HK-2 (cell line): ENCODE measurements at regions not wholly inside any gene's neighbourhood (a gene's known extent, or its start where the extent isn't known, plus 50 kb on each side); places are given as distances from the start of the nearest gene placed in this dataset.

Experiments
- DNase-seq: peaks from one replicate; pipeline ENCODE4 v3.0.0-alpha.2; 2018; ENCODE audit not compliant: unreplicated experiment

DNA sequence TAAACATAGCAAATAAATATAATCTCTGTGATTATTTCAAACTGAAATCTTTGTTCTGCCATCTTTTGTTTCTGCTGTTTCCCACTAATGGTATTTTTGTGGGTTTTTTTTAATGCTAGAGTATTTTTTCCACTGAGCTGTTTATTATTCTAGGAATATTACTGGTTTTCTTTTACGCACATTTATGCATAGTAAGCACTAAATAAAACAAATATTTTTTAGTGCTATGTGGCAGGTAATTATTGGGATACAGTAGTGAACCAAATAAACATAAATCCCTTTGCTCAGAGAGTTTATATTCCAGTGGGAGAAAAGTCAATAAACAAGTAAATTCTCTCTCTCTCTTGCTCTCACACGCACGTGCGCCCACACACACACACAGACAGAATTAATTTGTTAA lies 397.4 kb downstream of the PRDM5 start:
- DNase-seq = no peak

DNA sequence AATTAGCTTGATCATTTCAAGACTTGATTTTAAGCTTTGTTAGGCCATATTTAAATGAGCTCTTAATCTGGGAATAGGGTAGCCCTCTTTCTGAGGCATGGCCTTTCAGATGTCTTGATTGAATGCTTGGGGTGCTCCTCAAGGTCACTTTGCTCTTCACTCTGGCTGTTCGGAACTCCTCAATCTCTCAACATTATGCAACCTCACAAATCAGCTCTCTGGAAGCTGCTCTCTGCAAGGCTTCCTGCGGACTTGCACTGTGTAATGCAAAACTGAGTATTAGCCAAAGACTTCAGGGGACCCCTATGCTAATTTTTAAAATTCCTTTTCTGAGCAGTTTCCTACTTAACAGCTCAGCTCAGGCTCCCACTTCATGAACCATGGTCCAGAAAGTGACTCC lies 398.3 kb downstream of the PRDM5 start:
- DNase-seq = no peak

DNA sequence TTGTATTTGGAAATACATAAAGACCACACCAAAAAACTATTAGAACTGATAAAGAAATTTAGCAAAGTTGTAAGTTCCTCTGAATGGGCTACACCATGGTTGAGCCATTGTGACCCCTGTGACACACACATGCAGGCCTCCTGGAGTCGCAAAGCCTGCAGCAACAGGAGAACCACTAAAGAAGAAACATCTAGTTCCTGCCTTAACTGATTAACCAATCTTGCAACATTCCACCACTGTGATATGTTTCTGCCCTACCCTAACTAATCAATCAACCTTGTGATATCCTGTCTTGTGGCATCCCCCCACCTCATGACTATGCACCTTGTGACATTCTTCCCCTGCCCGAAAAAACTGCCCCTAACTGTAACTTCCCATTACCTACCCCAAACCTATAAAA lies 401.8 kb downstream of the PRDM5 start:
- DNase-seq = no peak

DNA sequence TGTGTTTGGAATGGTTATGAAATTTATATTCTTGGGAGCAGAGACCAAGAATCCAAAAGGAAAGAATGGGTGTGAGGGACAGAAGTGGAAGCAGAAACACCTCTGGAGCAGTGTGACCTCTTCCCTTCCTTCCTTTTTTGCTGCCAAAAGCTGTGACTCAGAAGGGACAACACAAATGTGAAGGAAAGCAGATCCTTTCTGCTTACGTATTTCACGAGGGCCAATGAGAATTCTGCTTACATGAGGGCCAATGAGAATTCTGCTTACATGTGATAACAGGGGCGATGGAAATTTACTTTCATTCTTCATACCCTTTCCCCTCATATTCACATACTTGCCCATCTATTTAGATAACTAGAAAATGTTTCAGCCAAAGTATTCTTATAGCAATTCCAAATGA lies 404.6 kb downstream of the PRDM5 start:
- DNase-seq = peak; percentile 47

DNA sequence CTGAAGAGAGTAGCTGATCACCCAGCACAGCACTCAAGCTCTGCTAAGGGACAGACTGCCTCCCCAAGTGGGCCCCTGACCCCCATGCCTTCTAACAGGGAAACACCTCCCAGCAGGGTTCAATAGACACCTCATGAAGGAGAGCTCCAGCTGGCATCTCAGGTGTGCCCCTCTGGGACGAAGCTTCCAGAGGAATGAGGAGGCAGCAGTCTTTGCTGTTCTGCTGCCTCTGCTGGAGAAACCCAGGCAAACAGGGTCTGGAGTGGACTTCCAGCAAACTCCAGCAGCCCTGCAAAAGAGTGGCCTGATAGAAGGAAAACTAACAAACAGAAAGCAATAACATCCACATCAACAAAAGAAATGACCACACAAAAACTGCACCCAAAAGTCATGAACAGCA lies 412.8 kb downstream of the PRDM5 start:
- no peak for DNase-seq

DNA sequence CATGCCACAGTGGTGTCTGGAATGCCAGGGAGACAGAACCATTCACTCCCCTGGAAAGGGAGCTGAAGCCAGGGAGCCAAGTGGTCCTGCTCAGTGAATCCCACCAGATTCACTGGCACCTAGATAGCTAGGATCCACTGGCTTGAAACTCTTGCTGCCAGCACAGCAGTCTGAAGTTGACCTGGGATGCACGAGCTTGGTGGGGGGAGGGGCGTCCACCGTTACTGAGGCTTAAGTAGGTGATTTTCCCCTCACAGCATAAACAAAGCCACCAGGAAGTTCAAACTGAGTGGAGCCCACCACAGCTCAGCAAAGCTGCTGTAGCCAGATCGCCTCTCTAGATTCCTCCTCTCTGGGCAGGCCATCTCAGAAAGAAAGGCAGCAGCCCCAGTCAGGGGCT lies 413.3 kb downstream of the PRDM5 start:
- no peak for DNase-seq

DNA sequence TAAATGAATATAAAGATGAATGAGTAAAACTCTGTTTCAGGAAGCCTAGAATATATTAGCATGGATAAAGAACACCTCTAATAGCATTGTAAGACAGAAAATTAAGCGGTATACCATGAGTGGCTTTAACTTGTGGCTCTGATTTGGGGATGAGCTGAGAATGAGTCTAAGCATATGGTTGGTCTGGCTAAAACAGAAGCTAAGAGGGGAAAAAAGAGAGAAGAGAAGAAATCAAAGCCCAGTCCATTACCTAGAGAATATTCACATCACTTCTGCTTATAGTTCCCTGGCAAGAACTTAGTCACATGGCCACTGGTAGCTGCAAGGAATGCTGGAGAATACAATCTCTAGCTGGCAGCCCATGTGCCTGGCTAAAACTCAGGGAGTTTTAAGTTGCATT lies 414.5 kb downstream of the PRDM5 start:
- no peak for DNase-seq

DNA sequence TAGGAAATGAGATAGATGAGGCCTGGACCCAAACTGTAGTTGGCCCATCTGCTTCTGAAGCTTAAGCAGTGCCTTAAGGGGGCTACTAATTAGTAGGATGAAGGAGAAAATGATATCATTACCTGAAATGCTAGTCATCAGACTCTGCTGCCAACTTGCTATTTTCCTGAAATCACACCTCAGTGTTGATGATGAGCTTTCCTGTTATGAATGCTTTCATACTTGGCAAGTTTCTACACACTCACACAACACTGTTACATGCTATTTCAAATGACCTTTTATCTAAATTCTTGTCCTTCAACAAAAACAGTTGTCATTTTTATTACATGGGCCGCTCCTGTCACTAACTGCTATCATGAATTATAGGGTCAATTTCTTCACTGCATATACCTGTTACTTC lies 416.0 kb downstream of the PRDM5 start:
- DNase-seq = no peak

DNA sequence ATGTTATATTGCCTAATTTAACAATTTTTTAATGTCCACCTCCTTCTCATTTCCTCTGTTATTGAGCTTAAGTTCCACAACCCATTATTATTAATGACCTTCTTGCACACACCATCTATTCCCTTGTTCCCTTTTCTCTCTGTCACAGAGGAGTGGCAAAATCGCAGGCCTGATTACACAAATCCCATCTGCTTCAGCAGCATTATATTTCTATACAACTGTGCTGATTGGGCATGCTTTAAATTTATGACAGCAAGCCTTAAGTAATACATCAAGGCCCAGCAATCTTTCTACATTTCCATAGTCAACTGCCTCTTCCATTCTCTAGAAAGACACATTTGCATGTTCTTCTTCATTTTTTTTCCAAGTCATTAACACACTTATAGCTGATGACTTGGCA lies 423.8 kb downstream of the PRDM5 start:
- DNase-seq = no peak

DNA sequence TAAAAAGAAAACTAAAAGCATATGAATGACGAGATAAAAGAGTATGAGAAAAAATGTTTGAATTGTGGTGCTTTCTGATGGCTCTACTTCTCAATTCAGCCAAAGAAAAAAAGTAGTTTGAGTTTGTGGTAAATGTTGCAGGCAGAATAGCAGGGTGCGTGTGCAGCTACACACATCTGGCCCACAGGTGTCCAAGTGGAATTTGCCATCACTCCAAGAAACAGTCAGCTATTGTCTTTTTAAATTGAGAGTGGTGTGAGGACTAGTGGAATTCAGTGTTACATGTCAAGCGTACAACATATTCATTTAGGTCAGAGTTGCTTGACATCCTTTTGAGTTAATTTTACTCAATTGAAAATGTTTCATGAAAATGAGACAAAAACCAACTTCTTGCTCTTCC lies 424.8 kb upstream of the MAD2L1 start:
- no peak for DNase-seq

DNA sequence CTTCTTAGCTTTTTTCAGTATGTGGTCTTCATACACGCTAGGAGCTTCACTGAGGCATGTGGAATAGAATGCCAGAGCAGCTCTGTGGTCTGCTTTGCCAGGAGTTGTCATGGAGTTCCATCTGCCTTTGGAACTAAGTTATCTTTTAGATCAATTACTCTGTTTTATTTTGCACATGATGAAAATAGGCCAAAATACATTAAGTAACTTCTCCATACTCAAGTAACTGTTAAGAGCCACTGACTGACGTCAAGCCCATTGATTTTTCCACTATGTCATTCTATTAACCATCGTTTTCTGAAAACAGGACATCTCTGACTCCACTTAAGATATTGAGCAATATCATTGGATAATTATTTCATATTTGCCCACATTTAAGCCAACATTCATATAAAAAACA lies 415.1 kb upstream of the MAD2L1 start:
- no peak for DNase-seq

DNA sequence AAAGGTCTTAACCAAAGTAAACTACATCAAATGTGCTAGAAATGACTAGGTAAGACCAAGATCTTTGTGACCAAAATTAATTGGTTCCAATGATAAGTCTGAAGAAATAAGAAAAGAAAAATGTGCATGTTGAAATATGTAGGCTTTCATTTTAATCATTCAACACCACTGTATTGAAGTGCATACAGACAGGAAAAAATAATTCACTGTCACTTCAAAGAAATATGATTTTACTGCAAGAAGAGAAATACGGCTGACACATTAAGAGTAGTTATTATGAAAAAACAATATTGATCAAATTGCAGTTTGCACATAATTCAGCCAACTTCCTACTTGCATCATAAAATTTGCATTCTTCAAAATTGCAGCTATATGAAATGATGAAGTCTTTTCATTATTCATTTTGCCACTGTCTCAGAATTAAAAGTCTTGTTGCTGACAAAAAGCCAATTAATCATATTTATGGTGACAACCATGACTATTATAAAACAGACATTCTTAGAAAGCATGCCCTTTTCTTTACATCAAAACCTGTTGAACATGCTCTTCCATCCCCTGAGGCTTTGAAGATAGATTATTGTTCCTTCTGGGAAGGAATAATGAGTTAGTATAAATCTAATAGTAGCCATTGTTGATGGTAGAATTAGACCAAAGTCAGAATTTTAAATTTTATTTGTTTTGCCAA lies 405.9 kb upstream of the MAD2L1 start:
- no peak for DNase-seq

DNA sequence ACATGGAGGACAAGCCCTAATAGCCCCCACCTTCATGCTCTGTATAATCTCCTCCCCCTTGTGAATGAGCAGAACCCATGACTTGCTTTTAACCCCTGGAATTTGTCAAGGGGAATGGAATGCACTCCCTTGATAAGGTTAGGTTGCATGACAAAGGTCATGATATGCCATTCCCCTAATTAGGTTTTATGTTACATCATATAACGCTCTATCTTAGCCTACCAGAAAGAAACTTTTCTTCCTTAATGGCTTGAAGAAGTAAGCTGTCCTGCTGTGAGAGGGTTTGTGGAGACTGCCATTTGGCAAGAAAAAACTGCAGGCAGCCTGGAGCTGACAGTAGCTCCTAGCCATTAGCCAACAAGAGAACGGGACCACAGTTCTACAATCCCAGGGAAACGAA lies 399.8 kb upstream of the MAD2L1 start:
- no peak for DNase-seq

DNA sequence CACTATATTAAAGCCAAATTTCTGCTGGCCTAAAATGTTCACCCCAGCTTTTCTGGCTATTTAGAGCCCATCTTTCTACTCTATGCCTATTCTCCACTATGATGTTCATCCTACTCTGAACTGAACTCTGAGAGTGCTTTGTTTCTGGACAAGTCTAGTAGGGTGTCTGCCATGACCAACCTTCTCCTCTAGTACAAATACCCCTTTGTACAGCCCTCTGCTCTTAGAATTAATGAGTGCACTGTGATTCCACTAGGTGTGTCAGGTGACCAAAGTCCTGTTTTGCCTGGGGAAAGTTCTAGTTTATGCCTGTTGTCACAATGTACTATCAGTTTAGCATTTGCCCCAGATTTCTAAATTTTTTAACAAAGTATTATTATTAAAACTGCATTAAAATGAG lies 388.1 kb upstream of the MAD2L1 start:
- no peak for DNase-seq

DNA sequence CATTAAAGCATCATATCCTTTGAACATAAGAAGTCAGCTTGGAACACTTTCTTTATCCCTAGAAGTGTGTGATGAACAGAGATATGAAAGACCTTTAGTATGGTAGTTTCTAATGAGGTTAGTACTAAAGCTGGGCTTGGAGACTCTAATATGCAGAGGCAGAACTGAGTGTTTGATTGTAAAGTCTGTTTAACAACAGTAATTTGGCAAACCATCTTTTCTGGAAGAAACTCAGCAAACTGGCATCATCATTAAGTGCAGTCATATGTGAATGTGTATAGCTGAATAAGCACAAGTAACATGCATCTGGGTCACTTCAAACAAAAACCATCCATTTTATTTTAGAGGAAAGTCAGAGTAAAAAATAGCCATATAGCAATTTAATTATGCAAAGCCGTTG lies 385.9 kb upstream of the MAD2L1 start:
- DNase-seq = no peak

DNA sequence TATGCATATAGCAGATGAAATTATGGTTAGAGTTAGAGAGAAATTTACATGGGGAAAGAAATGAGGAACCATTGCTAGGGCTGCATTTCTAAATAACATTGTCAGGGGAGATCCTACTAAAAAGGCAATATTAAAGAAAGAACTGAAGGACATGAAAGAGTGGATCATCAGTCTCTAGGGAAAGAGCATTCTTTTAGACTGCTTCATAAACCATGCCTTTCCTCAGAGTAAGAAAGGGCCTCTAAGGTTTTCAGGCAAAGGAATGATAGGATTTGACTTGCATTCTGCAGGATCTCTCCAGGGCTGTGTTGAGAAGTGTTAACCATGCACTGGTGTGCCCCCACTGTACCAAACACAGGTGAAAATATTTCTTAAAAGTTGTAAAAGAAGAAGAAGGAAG lies 385.4 kb upstream of the MAD2L1 start:
- no peak for DNase-seq

DNA sequence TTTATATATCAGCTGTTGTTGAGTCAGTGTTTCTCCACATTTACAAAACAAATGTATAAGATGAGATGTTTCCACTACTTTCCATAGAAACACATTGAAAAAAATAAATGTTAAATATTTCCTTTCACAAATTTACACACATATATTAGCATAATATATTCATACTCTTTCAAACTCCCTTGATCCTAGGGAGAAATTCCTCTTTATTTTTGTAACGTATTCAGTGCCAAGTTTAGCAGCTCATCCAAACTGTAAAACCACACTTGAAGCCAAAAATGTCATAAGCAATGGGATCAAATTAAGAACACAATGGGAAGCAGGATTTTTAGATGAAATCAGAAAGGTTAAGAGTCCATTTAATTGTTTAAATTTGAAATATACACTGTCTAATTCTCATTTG lies 381.1 kb upstream of the MAD2L1 start:
- no peak for DNase-seq

DNA sequence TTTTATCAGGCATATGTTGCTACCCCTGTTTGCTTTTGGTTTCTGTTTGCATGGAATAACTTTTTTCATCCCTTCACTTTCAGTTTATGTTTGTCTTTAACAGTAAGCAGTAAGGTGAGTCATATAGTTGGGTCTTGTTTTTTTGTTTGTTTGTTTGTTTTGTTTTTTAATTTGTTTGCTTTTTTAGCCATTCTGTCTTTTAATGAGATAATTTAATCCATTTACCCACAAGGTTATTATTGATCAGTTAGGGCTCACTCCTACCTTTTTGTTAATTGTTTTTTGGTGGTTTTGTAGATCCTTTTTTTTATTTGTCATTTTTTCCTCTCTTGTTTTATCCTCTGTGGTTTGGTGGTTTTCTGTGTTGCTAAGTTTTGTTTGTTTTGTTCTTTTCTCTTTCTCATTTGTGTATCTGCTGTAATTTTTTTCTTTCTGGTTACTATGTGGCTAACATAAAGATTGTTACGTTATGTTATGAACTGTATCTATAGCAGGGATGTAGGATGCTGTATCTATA lies 379.5 kb upstream of the MAD2L1 start:
- DNase-seq = no peak

DNA sequence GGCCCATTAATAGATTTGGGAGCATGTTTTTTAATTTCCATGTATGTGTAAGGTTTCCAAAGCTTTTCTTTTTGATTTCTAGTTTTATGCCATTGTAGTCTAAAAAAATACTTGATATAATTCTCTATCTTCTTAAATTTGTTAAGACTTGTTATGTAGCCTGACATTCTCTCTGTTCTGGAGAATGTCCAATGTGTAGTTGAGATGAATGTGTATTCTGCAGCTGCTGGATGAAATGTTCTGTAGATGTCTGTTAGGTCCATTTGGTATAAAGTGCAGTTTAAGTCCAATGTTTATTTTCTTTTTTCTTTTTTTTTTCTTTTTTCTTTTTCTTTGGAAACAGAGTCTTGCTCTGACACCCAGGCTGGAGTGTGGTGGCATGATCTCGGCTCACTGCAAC lies 378.5 kb upstream of the MAD2L1 start:
- DNase-seq = no peak

DNA sequence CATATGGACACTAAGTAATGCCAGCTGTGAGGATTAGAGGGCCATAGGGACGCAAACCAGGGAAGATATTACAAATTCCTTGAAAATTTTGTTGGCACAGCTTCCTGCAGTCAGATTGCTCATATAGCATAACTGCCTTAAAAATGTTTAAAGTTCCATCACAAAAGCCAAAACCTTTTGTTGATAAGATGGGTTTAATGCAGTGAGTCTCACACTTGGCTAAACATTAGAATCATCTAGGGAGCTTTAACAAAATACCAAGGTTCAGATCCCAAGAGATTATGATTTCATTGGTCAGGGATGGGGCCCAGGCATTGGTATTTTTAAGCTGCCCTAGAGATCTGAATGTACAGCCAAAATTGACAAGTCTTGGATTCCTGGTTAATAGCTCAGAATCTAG lies 376.5 kb upstream of the MAD2L1 start:
- no peak for DNase-seq

DNA sequence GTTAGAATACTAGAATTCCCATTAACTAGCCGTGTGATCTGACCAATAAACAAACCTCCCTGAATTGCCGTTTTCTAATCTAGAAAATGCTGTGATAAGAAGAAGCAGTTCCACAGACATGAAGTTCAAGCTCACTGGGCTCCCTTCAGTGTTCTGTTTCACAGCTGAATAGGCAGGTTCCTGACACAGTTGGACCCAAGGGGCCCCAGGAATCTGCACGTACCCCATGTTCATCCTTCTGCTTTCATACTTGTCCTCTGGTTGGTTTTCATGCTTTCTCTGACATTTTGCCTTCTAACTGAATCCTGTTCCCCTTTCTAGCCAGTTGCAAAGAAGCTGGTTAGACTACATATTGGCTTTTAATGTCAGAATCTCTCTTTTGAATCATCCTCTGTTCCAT lies 374.1 kb upstream of the MAD2L1 start:
- no peak for DNase-seq

DNA sequence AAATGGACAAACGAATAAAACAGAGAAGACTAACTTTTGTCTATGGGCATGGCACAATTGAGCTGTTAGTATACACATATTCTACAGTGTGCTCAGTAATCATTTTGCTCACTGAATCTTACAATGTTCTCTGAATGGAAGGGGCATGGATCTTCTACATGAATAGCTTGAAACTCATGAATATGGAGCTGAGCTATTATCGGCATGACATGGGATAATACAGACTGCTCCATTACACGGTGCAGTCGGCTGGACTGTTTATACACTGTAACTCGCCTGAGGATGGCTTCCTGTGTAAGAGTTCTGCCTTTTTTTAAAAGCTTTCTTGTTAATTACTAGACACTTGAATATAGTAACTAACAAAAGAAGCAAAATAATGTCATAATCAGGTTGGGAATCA lies 368.5 kb upstream of the MAD2L1 start:
- DNase-seq = no peak

DNA sequence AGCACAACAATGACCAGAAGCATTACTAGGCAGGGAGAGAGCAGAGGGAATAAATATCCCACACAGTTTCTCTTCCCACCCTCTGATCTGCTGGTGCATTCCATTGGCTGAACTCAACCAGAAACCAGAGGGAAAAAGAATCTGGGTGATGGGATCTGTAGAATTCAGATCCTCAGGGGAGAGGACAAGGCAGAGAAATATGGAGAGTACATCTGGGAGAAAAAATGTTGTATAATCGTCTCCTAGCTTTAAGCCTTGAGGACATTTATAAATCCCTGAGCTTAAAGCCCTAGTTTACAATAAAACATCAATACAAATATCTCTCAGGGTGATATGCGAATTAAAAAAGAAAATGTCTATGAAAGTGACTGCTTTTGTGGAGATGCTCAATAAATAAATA lies 368.1 kb upstream of the MAD2L1 start:
- DNase-seq = no peak

DNA sequence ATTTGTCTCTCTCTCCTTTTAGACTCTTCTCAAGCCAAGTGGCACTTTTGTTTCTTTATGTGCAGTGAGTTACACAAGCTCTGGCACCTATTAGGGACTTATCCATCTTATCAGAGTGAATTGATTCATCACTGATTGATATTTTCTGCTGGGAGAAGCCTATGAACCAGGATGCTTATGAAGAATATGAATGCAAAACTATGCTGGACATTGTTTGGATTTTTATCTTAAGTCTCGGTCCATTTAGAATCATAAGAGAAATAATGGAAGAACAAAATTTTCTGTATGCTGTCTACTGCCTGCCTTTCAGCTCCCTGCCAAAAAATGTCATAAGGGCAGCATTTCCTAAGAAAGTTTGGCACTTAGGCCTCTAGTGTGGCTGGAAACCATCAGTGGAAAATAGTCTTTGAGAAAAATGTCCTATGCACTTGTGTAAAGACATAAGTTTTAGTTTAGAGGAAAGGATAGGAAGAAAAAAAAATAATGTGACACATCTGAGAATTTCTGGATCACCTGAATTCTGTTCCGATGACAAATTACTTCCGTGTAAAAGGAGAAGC lies 365.7 kb upstream of the MAD2L1 start:
- DNase-seq = no peak
